ENCODE measurements at regions not wholly inside any gene's neighbourhood (a gene's known extent, or its start where the extent isn't known, plus 50 kb on each side); places are given as distances from the start of the nearest gene placed in this dataset.

DNA sequence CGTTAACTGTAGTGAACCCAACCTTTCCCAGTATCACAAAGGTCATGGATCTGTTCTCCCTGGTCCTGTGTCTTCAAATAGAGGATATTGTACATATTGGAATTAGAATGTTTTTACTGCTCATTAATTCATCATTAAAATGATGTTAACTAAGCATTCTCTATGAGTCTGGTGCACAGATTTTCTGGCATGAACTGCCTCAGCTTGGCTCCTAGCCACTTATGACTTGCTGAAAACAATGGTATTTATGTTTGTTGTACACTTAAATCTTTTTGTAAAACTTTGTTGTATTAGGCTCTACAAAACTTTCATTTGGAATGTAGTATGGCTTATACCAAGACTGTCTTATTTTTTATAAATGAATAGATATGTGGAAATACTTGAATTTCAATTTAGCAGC is 329.4 kb downstream of the TFEC start:
- no peaks in the 10 kb centered on the region for H3K9me2 ChIP-seq (ENCODE audit: insufficient read depth, low read length)
- H3K79me2 ChIP-seq (replicated peaks; ENCODE audit: insufficient read depth, low read length), result no peaks in the 10 kb centered on the region
- H3K4me3 ChIP-seq (ENCODE audit: low read length), result no peak overlapping the region
- H3K4me2 ChIP-seq (ENCODE audit: low read length), result no peak overlapping the region
- TF ChIP-seq POLR2AphosphoS5 (IDR thresholded peaks at IDR 0.05) (no peak), RAD21 (conservative IDR thresholded peaks at IDR 0.05) (no peak), MXI1 (conservative IDR thresholded peaks at IDR 0.05; ENCODE audit: poor library complexity, severe bottlenecking) (no peak), SMC3 (conservative IDR thresholded peaks at IDR 0.05; ENCODE audit: poor library complexity) (no peak), EP300 (conservative IDR thresholded peaks at IDR 0.05; ENCODE audit: poor library complexity, severe bottlenecking) (no peak), EZH2 (IDR thresholded peaks at IDR 0.05; ENCODE audit: borderline replicate concordance, insufficient read depth, low read length, poor library complexity, severe bottlenecking) (no peak), CTCF (IDR thresholded peaks at IDR 0.05; ENCODE audit: poor library complexity, severe bottlenecking) (no peak), TAF1 (IDR thresholded peaks at IDR 0.05; ENCODE audit: low read depth) (no peak)
- TF ChIP-seq, protein P1, sequence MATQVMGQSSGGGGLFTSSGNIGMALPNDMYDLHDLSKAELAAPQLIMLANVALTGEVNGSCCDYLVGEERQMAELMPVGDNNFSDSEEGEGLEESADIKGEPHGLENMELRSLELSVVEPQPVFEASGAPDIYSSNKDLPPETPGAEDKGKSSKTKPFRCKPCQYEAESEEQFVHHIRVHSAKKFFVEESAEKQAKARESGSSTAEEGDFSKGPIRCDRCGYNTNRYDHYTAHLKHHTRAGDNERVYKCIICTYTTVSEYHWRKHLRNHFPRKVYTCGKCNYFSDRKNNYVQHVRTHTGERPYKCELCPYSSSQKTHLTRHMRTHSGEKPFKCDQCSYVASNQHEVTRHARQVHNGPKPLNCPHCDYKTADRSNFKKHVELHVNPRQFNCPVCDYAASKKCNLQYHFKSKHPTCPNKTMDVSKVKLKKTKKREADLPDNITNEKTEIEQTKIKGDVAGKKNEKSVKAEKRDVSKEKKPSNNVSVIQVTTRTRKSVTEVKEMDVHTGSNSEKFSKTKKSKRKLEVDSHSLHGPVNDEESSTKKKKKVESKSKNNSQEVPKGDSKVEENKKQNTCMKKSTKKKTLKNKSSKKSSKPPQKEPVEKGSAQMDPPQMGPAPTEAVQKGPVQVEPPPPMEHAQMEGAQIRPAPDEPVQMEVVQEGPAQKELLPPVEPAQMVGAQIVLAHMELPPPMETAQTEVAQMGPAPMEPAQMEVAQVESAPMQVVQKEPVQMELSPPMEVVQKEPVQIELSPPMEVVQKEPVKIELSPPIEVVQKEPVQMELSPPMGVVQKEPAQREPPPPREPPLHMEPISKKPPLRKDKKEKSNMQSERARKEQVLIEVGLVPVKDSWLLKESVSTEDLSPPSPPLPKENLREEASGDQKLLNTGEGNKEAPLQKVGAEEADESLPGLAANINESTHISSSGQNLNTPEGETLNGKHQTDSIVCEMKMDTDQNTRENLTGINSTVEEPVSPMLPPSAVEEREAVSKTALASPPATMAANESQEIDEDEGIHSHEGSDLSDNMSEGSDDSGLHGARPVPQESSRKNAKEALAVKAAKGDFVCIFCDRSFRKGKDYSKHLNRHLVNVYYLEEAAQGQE (IDR thresholded peaks at IDR 0.05; ENCODE audit: borderline replicate concordance), result no peak
- no peaks in the 10 kb centered on the region for H3F3A ChIP-seq (ENCODE audit: insufficient read depth, low read length, poor library complexity, severe bottlenecking)
- H2AFZ ChIP-seq (ENCODE audit: low read depth, low read length), result no peak overlapping the region
- no peaks in the 10 kb centered on the region for H3K9me3 ChIP-seq (ENCODE audit: low read length)
- H3K27me3 ChIP-seq (ENCODE audit: insufficient read depth, low read depth, low read length), result no peaks in the 10 kb centered on the region
- H3K36me3 ChIP-seq (ENCODE audit: insufficient read depth, low read length), result no peaks in the 10 kb centered on the region
- H3K9ac ChIP-seq (ENCODE audit: low read length), result no peak overlapping the region
- H3K27ac ChIP-seq (ENCODE audit: low read length), result no peak overlapping the region
- H4K20me1 ChIP-seq (ENCODE audit: insufficient read depth), result no peaks in the 10 kb centered on the region

GRCh38 chr7:115694424-115694823 is 336.1 kb downstream of the TFEC start:
- H3K36me3 ChIP-seq (ENCODE audit: insufficient read depth, low read length), result no peaks in the 10 kb centered on the region
- TF ChIP-seq EZH2 (IDR thresholded peaks at IDR 0.05; ENCODE audit: borderline replicate concordance, insufficient read depth, low read length, poor library complexity, severe bottlenecking) (no peak), MXI1 (conservative IDR thresholded peaks at IDR 0.05; ENCODE audit: poor library complexity, severe bottlenecking) (no peak), SMC3 (conservative IDR thresholded peaks at IDR 0.05; ENCODE audit: poor library complexity) (no peak), POLR2AphosphoS5 (IDR thresholded peaks at IDR 0.05) (no peak), TAF1 (IDR thresholded peaks at IDR 0.05; ENCODE audit: low read depth) (no peak), EP300 (conservative IDR thresholded peaks at IDR 0.05; ENCODE audit: poor library complexity, severe bottlenecking) (no peak), CTCF (IDR thresholded peaks at IDR 0.05; ENCODE audit: poor library complexity, severe bottlenecking) (no peak), RAD21 (conservative IDR thresholded peaks at IDR 0.05) (no peak)
- TF ChIP-seq, protein P1 (IDR thresholded peaks at IDR 0.05; ENCODE audit: borderline replicate concordance), result no peak
- H3K4me2 ChIP-seq (ENCODE audit: low read length), result no peak overlapping the region
- no peaks in the 10 kb centered on the region for H4K20me1 ChIP-seq (ENCODE audit: insufficient read depth)
- H3K9me2 ChIP-seq (ENCODE audit: insufficient read depth, low read length), result no peaks in the 10 kb centered on the region
- H3K9ac ChIP-seq (ENCODE audit: low read length), result no peak overlapping the region
- H3K27ac ChIP-seq (ENCODE audit: low read length), result no peak overlapping the region
- H3K9me3 ChIP-seq (ENCODE audit: low read length), result no peaks in the 10 kb centered on the region
- no peak overlapping the region for H2AFZ ChIP-seq (ENCODE audit: low read depth, low read length)
- H3K27me3 ChIP-seq (ENCODE audit: insufficient read depth, low read depth, low read length), result no peaks in the 10 kb centered on the region
- H3K4me3 ChIP-seq (ENCODE audit: low read length), result no peak overlapping the region
- no peaks in the 10 kb centered on the region for H3F3A ChIP-seq (ENCODE audit: insufficient read depth, low read length, poor library complexity, severe bottlenecking)
- no peaks in the 10 kb centered on the region for H3K79me2 ChIP-seq (replicated peaks; ENCODE audit: insufficient read depth, low read length)

Data from neural cell (in vitro differentiated cells).